SK-N-SH treated with all-trans-retinoic acid at 6 μM for 48 hours (cell line): ENCODE measurements at regions not wholly inside any gene's neighbourhood (a gene's known extent, or its start where the extent isn't known, plus 50 kb on each side); places are given as distances from the start of the nearest gene placed in this dataset.

ENCODE experiments used
- ATAC-seq: fragments of 200-7000 bp; cut with Tn5 transposase; 3 replicates; pipeline ENCODE4 v1.9.1; 2020; ENCODE audit warnings: mild to moderate bottlenecking, moderate library complexity
- ARNTL ChIP-seq: fragments of 450-650 bp; formaldehyde crosslinking; IDR thresholded peaks from 2 replicates; pipeline ENCODE4 v1.5.0; 2020; ENCODE audit warnings: low read depth, mild to moderate bottlenecking, moderate library complexity, borderline replicate concordance
- BACH2 ChIP-seq: fragments of 250-450 bp; sonication (Bioruptor Pico); IDR thresholded peaks from 2 replicates; pipeline ENCODE4 v1.9.0; 2021; ENCODE audit warnings: mild to moderate bottlenecking, borderline replicate concordance
- CREB5 ChIP-seq: fragments of 250-450 bp; sonication (Bioruptor Pico); IDR thresholded peaks from 2 replicates; pipeline ENCODE4 v1.5.1; 2020; ENCODE audit warnings: low read depth, mild to moderate bottlenecking, moderate library complexity
- CSDC2 ChIP-seq: fragments of 250-450 bp; sonication (Bioruptor Pico); IDR thresholded peaks from 2 replicates; pipeline ENCODE4 v1.5.0; 2020; ENCODE audit warnings: mild to moderate bottlenecking, moderate library complexity
- CSRNP3 ChIP-seq: fragments of 250-450 bp; sonication (Bioruptor Pico); IDR thresholded peaks from 2 replicates; pipeline ENCODE4 v1.5.1; 2021; ENCODE audit warnings: mild to moderate bottlenecking, moderate library complexity
- ESRRG ChIP-seq: fragments of 250-450 bp; sonication (Bioruptor Pico); IDR thresholded peaks from 2 replicates; pipeline ENCODE4 v1.6.1; 2021; ENCODE audit warnings: mild to moderate bottlenecking
- GLIS3 ChIP-seq: fragments of 250-450 bp; sonication (Bioruptor Pico); IDR thresholded peaks from 2 replicates; pipeline ENCODE4 v1.5.0; 2020; ENCODE audit warnings: mild to moderate bottlenecking, moderate library complexity
- ISL1 ChIP-seq: fragments of 250-450 bp; sonication (Bioruptor Pico); IDR thresholded peaks from 2 replicates; pipeline ENCODE4 v2.1.2; 2022; ENCODE audit warnings: mild to moderate bottlenecking, moderate library complexity
- OSR1 ChIP-seq: fragments of 250-450 bp; sonication (Bioruptor Pico); IDR thresholded peaks from 2 replicates; pipeline ENCODE4 v1.8.0; 2022; ENCODE audit warnings: moderate library complexity, mild to moderate bottlenecking, inconsistent platforms
- PATZ1 ChIP-seq: fragments of 250-450 bp; sonication (Bioruptor Pico); IDR thresholded peaks from 2 replicates; pipeline ENCODE4 v1.8.0; 2020; ENCODE audit warnings: mild to moderate bottlenecking, moderate library complexity, borderline replicate concordance
- POU6F1 ChIP-seq: fragments of 250-450 bp; sonication (Bioruptor Pico); IDR thresholded peaks from 2 replicates; pipeline ENCODE4 v1.8.0; 2021; ENCODE audit warnings: low read depth, mild to moderate bottlenecking, moderate library complexity, borderline replicate concordance
- PPARA ChIP-seq: fragments of 250-450 bp; sonication (Bioruptor Pico); IDR thresholded peaks from 2 replicates; pipeline ENCODE4 v1.5.0; 2020; ENCODE audit warnings: mild to moderate bottlenecking, borderline replicate concordance
- SNAI2 ChIP-seq: fragments of 250-450 bp; sonication (Bioruptor Pico); IDR thresholded peaks from 2 replicates; pipeline ENCODE4 v1.5.0; 2020; ENCODE audit warnings: mild to moderate bottlenecking, moderate library complexity
- TCF4 ChIP-seq: fragments of 250-450 bp; sonication (Bioruptor Pico); IDR thresholded peaks from 2 replicates; pipeline ENCODE4 v1.8.0; 2021; ENCODE audit warnings: mild to moderate bottlenecking, moderate library complexity, borderline replicate concordance
- TOX ChIP-seq: fragments of 250-450 bp; sonication (Bioruptor Pico); IDR thresholded peaks from 2 replicates; pipeline ENCODE4 v1.8.0; 2021; ENCODE audit warnings: mild to moderate bottlenecking, moderate library complexity, borderline replicate concordance
- TSHZ2 ChIP-seq: fragments of 250-450 bp; sonication (Bioruptor Pico); IDR thresholded peaks from 2 replicates; pipeline ENCODE4 v1.5.0; 2020; ENCODE audit warnings: mild to moderate bottlenecking, moderate library complexity
- ZC3H10 ChIP-seq: fragments of 250-450 bp; sonication (Bioruptor Pico); IDR thresholded peaks from 2 replicates; pipeline ENCODE4 v1.5.1; 2021; ENCODE audit warnings: mild to moderate bottlenecking, moderate library complexity
- ZFP30 ChIP-seq: fragments of 450-650 bp; formaldehyde crosslinking; IDR thresholded peaks from 2 replicates; pipeline ENCODE4 v1.5.0; 2022; ENCODE audit warnings: mild to moderate bottlenecking, moderate library complexity
- ZNF565 ChIP-seq: fragments of 450-650 bp; formaldehyde crosslinking; conservative IDR thresholded peaks from 2 replicates; pipeline ENCODE4 v1.5.0; 2020; ENCODE audit warnings: low read depth, mild to moderate bottlenecking, moderate library complexity
- ZNF70 ChIP-seq: fragments of 450-650 bp; formaldehyde crosslinking; IDR thresholded peaks from 2 replicates; pipeline ENCODE4 v1.5.0; 2020; ENCODE audit warnings: mild to moderate bottlenecking, moderate library complexity

- TF ChIP-seq ARNTL (CRISPR knock-in tag) (no peak), POU6F1 (CRISPR knock-in tag) (no peak), ZC3H10 (CRISPR knock-in tag) (no peak), ZNF565 (CRISPR knock-in tag) (no peak), ZFP30 (CRISPR knock-in tag) (no peak), CSDC2 (CRISPR knock-in tag) (no peak), ESRRG (CRISPR knock-in tag) (no peak), TCF4 (CRISPR knock-in tag) (no peak), ISL1 (CRISPR knock-in tag) (no peak), CSRNP3 (no peak), BACH2 (CRISPR knock-in tag) (no peak)
These were observed 408.9 kb downstream of the MEIS1 start for GRCh38 chr2:66843847-66844246.

GRCh38 chr2:66845307-66845706 lies 410.4 kb downstream of the MEIS1 start:
- TF ChIP-seq SNAI2 (CRISPR knock-in tag) (no peak), PPARA (CRISPR knock-in tag) (no peak), ISL1 (CRISPR knock-in tag) (no peak), TOX (CRISPR knock-in tag) (no peak), OSR1 (no peak), TCF4 (CRISPR knock-in tag) (no peak), CSDC2 (CRISPR knock-in tag) (no peak), ZC3H10 (CRISPR knock-in tag) (no peak), ESRRG (CRISPR knock-in tag) (no peak), CSRNP3 (no peak), ARNTL (CRISPR knock-in tag) (no peak), POU6F1 (CRISPR knock-in tag) (no peak), BACH2 (CRISPR knock-in tag) (no peak), ZNF70 (CRISPR knock-in tag) (no peak), PATZ1 (CRISPR knock-in tag) (no peak), CREB5 (CRISPR knock-in tag) (no peak), GLIS3 (CRISPR knock-in tag) (no peak), TSHZ2 (CRISPR knock-in tag) (no peak)
- no peak for ATAC-seq

More at GRCh38 chr2:66843847-66844246, 408.9 kb downstream of the MEIS1 start:
- ATAC-seq, result no peak
